ENCODE measurements at regions not wholly inside any gene's neighbourhood (a gene's known extent, or its start where the extent isn't known, plus 50 kb on each side); places are given as distances from the start of the nearest gene placed in this dataset.

GRCh38 chr2:150742094-150742493 lies 254.6 kb upstream of the RND3 start:
- TF ChIP-seq POLR2A (IDR thresholded peaks at IDR 0.05; ENCODE audit: low read depth, low read length): no peak
- no peak for TF ChIP-seq CTCF (IDR thresholded peaks at IDR 0.05; ENCODE audit: extremely low read depth in 1 of 2, insufficient read depth in 1 of 2, low read depth in 1 of 2, low read length in 2 of 2)
- TF ChIP-seq EZH2 (IDR thresholded peaks at IDR 0.05; ENCODE audit: borderline replicate concordance, low read depth, low read length, severe bottlenecking): no peak
- TF ChIP-seq POLR2AphosphoS5 (IDR thresholded peaks at IDR 0.05; ENCODE audit: insufficient read depth, low read depth, low read length): no peak
- no peak for TF ChIP-seq JUN (IDR thresholded peaks at IDR 0.05; ENCODE audit: borderline replicate concordance, insufficient read depth, insufficient read length, low read depth)
- TF ChIP-seq, protein P1, sequence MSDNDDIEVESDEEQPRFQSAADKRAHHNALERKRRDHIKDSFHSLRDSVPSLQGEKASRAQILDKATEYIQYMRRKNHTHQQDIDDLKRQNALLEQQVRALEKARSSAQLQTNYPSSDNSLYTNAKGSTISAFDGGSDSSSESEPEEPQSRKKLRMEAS (IDR thresholded peaks at IDR 0.05; ENCODE audit: insufficient read depth, insufficient read length): no peak
- no peak for TF ChIP-seq GATA2 (IDR thresholded peaks at IDR 0.05; ENCODE audit: insufficient read depth, insufficient read length, low read depth, low read length)
- no peak for TF ChIP-seq FOS (IDR thresholded peaks at IDR 0.05; ENCODE audit: borderline replicate concordance, insufficient read depth, low read length)

All from endothelial cell of umbilical vein (primary cell).